ENCODE measurements at regions not wholly inside any gene's neighbourhood (a gene's known extent, or its start where the extent isn't known, plus 50 kb on each side); places are given as distances from the start of the nearest gene placed in this dataset.

DNA sequence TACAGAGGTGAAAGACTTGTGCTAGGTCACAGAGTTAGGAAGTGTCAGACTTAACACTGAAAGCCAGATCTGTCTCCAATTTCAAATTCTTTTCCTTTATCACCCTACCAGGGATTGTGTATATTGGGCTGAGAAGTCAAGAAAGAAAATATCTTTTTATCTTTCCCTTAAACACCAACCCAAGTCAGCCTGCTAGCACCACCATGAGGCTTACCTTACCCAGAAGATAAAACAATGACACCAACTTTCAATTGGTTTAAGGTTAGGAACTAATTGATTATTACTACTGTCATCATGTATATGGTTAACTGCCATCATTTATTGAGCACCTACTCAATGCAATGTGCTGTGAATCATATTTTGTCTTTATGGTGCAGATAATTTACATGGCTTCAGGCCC is 178.9 kb upstream of the FOXD3 start:
- Histone ChIP-seq H3K36me3 (no peaks in the 10 kb centered on the region), H3K9me3 (no peaks in the 10 kb centered on the region), H3K4me1 (no peaks in the 10 kb centered on the region), H3K27me3 (ENCODE audit: low read depth) (no peaks in the 10 kb centered on the region), H3K4me3 (no peak overlapping the region), H3K27ac (no peak overlapping the region)
- intact Hi-C loops (cut with DNase I) = no loop called here
- no peak for ATAC-seq
- TF ChIP-seq CTCF (IDR thresholded peaks at IDR 0.05) = no peak
- no peak for DNase-seq

DNA sequence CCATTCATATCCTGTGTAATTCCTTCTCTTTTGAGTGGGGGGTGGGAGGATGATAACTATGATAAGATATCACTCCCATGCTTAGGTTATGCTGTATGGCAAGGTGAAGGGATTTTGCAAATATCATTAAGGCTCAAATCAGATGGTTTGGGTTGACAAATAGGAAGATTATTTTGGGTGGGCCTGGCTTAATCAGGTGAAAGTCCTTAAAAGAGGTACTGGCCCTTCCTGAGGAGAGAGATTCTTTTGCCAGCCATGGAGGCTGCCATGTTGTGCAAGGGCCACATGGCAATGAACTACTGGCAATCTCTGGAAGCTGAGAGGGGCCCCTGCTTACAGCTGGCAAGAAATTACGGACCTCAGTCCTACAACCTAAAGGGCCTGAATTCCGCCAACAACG is 174.6 kb upstream of the FOXD3 start:
- Histone ChIP-seq H3K4me3 (no peak overlapping the region), H3K27me3 (ENCODE audit: low read depth) (no peaks in the 10 kb centered on the region), H3K27ac (no peak overlapping the region), H3K4me1 (no peaks in the 10 kb centered on the region), H3K36me3 (no peaks in the 10 kb centered on the region), H3K9me3 (no peaks in the 10 kb centered on the region)
- intact Hi-C loops (cut with DNase I) = no loop called here
- ATAC-seq (no peak), DNase-seq (no peak)
- TF ChIP-seq CTCF (IDR thresholded peaks at IDR 0.05) = no peak

DNA sequence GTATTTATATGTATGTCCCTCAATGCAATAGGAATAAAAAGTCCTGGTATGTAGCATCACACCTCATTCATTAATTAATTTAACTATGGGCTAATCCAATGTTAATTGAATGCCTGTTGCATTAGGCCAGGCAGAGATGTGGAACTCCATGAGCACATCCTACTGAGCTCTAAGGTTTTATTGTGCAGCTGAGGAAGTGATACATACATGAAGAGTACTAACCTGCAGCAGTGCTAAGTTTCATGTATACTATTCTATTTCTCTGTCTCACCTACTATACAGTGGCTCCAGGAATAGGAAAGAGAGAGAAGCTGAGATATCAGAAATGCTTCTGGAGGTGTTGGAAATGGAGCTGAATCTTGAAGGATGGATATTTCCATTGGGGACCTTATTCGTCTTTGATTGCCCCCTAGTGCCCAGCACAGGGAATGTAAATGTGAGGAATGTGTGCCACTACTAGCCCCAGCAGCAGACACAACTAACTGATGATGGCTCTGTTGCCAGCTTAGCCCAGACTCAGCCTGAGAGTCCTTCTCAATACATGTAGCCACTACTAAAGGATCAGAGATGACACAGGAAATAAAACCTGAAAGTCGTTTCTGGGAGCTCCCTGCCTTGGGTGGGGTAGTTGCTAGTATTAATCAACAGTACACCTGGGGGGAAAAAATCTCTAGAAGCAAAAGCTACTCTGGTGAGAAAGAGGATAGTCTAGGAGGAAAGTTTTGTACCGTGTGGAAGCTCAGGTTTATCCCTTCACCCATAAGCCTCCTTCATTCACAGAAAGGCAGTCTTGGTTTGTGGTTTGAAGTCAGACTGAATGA is 173.3 kb upstream of the FOXD3 start:
- Histone ChIP-seq H3K9me3 (no peaks in the 10 kb centered on the region), H3K27ac (no peak overlapping the region), H3K36me3 (no peaks in the 10 kb centered on the region), H3K4me1 (no peaks in the 10 kb centered on the region), H3K4me3 (no peak overlapping the region), H3K27me3 (ENCODE audit: low read depth) (no peaks in the 10 kb centered on the region)
- intact Hi-C loops (cut with DNase I) = no loop called here
- DNase-seq (no peak), ATAC-seq (peak; percentile 35 to 38)
- peak; percentile 45 for TF ChIP-seq CTCF (IDR thresholded peaks at IDR 0.05)

DNA sequence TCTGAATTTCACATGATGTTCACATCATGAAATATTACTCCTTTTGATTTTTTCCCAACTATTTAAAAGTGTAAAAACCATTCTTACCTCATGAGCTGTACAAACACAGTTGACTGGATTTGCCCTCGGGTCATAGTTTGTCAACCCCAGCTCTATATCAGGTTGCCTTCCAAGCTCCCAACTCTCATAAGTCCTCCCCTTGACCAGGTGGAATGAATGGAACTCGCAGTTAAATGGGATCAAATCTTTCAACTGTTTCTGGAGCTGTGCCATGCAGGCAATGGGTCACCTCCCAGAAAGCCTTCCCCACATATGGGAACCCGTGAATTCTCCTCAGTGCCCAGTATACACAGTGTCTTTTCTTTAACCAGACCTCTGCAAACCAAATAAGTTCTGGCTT is 169.8 kb upstream of the FOXD3 start:
- H3K27ac ChIP-seq = no peak overlapping the region
- DNase-seq = no peak
- ATAC-seq = no peak
- H3K4me3 ChIP-seq = no peak overlapping the region
- no peaks in the 10 kb centered on the region for H3K4me1 ChIP-seq
- intact Hi-C loops (cut with DNase I) = no loop called here
- H3K36me3 ChIP-seq = no peaks in the 10 kb centered on the region
- H3K27me3 ChIP-seq (ENCODE audit: low read depth) = no peaks in the 10 kb centered on the region
- H3K9me3 ChIP-seq = no peaks in the 10 kb centered on the region
- TF ChIP-seq CTCF (IDR thresholded peaks at IDR 0.05) = no peak

DNA sequence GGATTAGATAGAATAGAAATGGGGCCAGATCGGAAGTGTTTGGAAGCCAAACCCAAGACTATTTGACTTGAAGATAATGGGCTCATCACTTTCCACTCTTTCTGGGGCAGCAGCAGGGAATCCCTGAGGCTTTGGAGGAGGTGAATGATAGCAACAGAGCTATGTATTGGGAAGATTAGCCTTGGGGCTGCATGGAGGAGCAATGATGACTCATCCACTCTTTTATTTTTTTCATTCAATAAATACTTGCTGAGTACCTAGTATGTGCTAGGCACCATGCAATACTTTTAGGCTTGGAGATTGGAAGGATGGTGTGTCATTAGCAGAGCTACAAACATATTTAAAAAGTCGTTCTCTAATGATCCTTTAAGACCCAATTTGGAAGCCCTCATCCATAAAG is 166.9 kb upstream of the FOXD3 start:
- no peaks in the 10 kb centered on the region for H3K4me1 ChIP-seq
- H3K9me3 ChIP-seq = no peaks in the 10 kb centered on the region
- intact Hi-C loops (cut with DNase I) = no loop called here
- H3K36me3 ChIP-seq = no peaks in the 10 kb centered on the region
- H3K4me3 ChIP-seq = no peak overlapping the region
- TF ChIP-seq CTCF (IDR thresholded peaks at IDR 0.05) = no peak
- DNase-seq (no peak), ATAC-seq (no peak)
- no peaks in the 10 kb centered on the region for H3K27me3 ChIP-seq (ENCODE audit: low read depth)
- no peak overlapping the region for H3K27ac ChIP-seq

All from lower lobe of right lung (tissue), 2 donors.